ENCODE measurements at regions not wholly inside any gene's neighbourhood (a gene's known extent, or its start where the extent isn't known, plus 50 kb on each side); places are given as distances from the start of the nearest gene placed in this dataset.

- TF ChIP-seq, protein P1, sequence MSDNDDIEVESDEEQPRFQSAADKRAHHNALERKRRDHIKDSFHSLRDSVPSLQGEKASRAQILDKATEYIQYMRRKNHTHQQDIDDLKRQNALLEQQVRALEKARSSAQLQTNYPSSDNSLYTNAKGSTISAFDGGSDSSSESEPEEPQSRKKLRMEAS (CRISPR knock-in tag; IDR thresholded peaks at IDR 0.05) = no peak
- TF ChIP-seq, protein P2, sequence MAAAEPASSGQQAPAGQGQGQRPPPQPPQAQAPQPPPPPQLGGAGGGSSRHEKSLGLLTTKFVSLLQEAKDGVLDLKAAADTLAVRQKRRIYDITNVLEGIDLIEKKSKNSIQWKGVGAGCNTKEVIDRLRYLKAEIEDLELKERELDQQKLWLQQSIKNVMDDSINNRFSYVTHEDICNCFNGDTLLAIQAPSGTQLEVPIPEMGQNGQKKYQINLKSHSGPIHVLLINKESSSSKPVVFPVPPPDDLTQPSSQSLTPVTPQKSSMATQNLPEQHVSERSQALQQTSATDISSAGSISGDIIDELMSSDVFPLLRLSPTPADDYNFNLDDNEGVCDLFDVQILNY (CRISPR knock-in tag; IDR thresholded peaks at IDR 0.05) = no peak
- TF ChIP-seq AFF4 (CRISPR knock-in tag; IDR thresholded peaks at IDR 0.05; ENCODE audit: borderline replicate concordance) (no peak), ZNF232 (CRISPR knock-in tag; IDR thresholded peaks at IDR 0.05) (no peak), STAT6 (CRISPR knock-in tag; conservative IDR thresholded peaks at IDR 0.05; ENCODE audit: low read depth) (no peak), ATF2 (CRISPR knock-in tag; IDR thresholded peaks at IDR 0.05; ENCODE audit: borderline replicate concordance, low read depth) (no peak), TEAD4 (CRISPR knock-in tag; IDR thresholded peaks at IDR 0.05) (no peak), JUN (CRISPR knock-in tag; IDR thresholded peaks at IDR 0.05) (no peak)
- TF ChIP-seq, protein P3, sequence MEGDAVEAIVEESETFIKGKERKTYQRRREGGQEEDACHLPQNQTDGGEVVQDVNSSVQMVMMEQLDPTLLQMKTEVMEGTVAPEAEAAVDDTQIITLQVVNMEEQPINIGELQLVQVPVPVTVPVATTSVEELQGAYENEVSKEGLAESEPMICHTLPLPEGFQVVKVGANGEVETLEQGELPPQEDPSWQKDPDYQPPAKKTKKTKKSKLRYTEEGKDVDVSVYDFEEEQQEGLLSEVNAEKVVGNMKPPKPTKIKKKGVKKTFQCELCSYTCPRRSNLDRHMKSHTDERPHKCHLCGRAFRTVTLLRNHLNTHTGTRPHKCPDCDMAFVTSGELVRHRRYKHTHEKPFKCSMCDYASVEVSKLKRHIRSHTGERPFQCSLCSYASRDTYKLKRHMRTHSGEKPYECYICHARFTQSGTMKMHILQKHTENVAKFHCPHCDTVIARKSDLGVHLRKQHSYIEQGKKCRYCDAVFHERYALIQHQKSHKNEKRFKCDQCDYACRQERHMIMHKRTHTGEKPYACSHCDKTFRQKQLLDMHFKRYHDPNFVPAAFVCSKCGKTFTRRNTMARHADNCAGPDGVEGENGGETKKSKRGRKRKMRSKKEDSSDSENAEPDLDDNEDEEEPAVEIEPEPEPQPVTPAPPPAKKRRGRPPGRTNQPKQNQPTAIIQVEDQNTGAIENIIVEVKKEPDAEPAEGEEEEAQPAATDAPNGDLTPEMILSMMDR (IDR thresholded peaks at IDR 0.05) = no peak
- TF ChIP-seq, protein P4, sequence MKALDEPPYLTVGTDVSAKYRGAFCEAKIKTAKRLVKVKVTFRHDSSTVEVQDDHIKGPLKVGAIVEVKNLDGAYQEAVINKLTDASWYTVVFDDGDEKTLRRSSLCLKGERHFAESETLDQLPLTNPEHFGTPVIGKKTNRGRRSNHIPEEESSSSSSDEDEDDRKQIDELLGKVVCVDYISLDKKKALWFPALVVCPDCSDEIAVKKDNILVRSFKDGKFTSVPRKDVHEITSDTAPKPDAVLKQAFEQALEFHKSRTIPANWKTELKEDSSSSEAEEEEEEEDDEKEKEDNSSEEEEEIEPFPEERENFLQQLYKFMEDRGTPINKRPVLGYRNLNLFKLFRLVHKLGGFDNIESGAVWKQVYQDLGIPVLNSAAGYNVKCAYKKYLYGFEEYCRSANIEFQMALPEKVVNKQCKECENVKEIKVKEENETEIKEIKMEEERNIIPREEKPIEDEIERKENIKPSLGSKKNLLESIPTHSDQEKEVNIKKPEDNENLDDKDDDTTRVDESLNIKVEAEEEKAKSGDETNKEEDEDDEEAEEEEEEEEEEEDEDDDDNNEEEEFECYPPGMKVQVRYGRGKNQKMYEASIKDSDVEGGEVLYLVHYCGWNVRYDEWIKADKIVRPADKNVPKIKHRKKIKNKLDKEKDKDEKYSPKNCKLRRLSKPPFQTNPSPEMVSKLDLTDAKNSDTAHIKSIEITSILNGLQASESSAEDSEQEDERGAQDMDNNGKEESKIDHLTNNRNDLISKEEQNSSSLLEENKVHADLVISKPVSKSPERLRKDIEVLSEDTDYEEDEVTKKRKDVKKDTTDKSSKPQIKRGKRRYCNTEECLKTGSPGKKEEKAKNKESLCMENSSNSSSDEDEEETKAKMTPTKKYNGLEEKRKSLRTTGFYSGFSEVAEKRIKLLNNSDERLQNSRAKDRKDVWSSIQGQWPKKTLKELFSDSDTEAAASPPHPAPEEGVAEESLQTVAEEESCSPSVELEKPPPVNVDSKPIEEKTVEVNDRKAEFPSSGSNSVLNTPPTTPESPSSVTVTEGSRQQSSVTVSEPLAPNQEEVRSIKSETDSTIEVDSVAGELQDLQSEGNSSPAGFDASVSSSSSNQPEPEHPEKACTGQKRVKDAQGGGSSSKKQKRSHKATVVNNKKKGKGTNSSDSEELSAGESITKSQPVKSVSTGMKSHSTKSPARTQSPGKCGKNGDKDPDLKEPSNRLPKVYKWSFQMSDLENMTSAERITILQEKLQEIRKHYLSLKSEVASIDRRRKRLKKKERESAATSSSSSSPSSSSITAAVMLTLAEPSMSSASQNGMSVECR (CRISPR knock-in tag; IDR thresholded peaks at IDR 0.05; ENCODE audit: borderline replicate concordance) = no peak
Measured at GRCh38 chr12:25852792-25853191, 105.7 kb upstream of the RASSF8 start.
